ENCODE measurements at regions not wholly inside any gene's neighbourhood (a gene's known extent, or its start where the extent isn't known, plus 50 kb on each side); places are given as distances from the start of the nearest gene placed in this dataset.

- WGBS (ENCODE audit: insufficient coverage), result 91% methylated on average over 10 of the region's 11 CpGs
- Histone ChIP-seq H3K79me2 (ENCODE audit: control insufficient read depth, insufficient read depth, low read length) (no peaks in the 10 kb centered on the region), H3K36me3 (replicated peaks in 1 of 2; ENCODE audit: control extremely low read depth in 1 of 2, control insufficient read depth in 1 of 2, extremely low read depth in 1 of 2, insufficient read depth in 2 of 2, low read length in 1 of 2) (no peaks in the 10 kb centered on the region), H4K20me1 (ENCODE audit: control insufficient read depth, insufficient read depth, low read length, poor library complexity, severe bottlenecking) (no peaks in the 10 kb centered on the region), H3K27ac (ENCODE audit: low read length in 2 of 2) (no peak overlapping the region), H3K4me2 (replicated peaks; ENCODE audit: low read depth, low read length, poor library complexity, severe bottlenecking) (no peak overlapping the region), H3K4me1 (ENCODE audit: control insufficient read depth in 2 of 2, insufficient read depth in 2 of 2, low read length in 2 of 2) (no peaks in the 10 kb centered on the region), H3K27me3 (replicated peaks in 1 of 4; ENCODE audit: control extremely low read depth in 1 of 4, control insufficient read depth in 3 of 4, insufficient read depth in 4 of 4, low read length in 3 of 4) (no peaks in the 10 kb centered on the region), H3K4me3 (ENCODE audit: control extremely low read depth in 1 of 5, extremely low read depth in 1 of 5, insufficient read depth in 1 of 5, low read depth in 2 of 5, low read length in 4 of 5) (no peak overlapping the region), H3K9me3 (ENCODE audit: control extremely low read depth in 1 of 3, control insufficient read depth in 2 of 3, insufficient read depth in 1 of 3, low read length in 2 of 3) (peaks cover 0 to 15% (median 0%) of the 10 kb centered on the region in 3 donors), H3K9ac (ENCODE audit: low read length) (no peak overlapping the region), H2AFZ (ENCODE audit: insufficient read depth, low read depth, low read length, poor library complexity, severe bottlenecking) (no peak overlapping the region)
- Mint-ChIP-seq H3K27ac (no peak overlapping the region), H3K27me3 (no peaks in the 10 kb centered on the region), H3K4me1 (no peaks in the 10 kb centered on the region), H3K4me3 (no peak overlapping the region), H3K9me3 (ENCODE audit: insufficient read depth) (no peaks in the 10 kb centered on the region)
- TF ChIP-seq, protein P1, sequence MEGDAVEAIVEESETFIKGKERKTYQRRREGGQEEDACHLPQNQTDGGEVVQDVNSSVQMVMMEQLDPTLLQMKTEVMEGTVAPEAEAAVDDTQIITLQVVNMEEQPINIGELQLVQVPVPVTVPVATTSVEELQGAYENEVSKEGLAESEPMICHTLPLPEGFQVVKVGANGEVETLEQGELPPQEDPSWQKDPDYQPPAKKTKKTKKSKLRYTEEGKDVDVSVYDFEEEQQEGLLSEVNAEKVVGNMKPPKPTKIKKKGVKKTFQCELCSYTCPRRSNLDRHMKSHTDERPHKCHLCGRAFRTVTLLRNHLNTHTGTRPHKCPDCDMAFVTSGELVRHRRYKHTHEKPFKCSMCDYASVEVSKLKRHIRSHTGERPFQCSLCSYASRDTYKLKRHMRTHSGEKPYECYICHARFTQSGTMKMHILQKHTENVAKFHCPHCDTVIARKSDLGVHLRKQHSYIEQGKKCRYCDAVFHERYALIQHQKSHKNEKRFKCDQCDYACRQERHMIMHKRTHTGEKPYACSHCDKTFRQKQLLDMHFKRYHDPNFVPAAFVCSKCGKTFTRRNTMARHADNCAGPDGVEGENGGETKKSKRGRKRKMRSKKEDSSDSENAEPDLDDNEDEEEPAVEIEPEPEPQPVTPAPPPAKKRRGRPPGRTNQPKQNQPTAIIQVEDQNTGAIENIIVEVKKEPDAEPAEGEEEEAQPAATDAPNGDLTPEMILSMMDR (IDR thresholded peaks at IDR 0.05), result no peak
- TF ChIP-seq EZH2 (IDR thresholded peaks at IDR 0.05; ENCODE audit: borderline replicate concordance, insufficient read depth, low read depth, low read length, poor library complexity, severe bottlenecking), result no peak
- intact Hi-C loops (cut with micrococcal nuclease), result no loop called here
- ChIA-PET POLR2A (no interaction called here), CTCF (no interaction called here)
- DNase-seq (no peak), ATAC-seq (ENCODE audit: low read depth) (no peak)
Observed at GRCh38 chr5:166379517-166379916, 1911.9 kb upstream of the WWC1 start.

- POLR2A ChIA-PET, result no interaction called here
- no peaks in the 10 kb centered on the region for H3K4me1 Mint-ChIP-seq
Observed at GRCh38 chr5:166382031-166382430, 1909.4 kb upstream of the WWC1 start.

More at GRCh38 chr5:166382031-166382430, 1909.4 kb upstream of the WWC1 start:
- Histone ChIP-seq H4K20me1 (ENCODE audit: control insufficient read depth, insufficient read depth, low read length, poor library complexity, severe bottlenecking) (no peaks in the 10 kb centered on the region), H3K4me1 (ENCODE audit: control insufficient read depth in 2 of 2, insufficient read depth in 2 of 2, low read length in 2 of 2) (no peaks in the 10 kb centered on the region), H2AFZ (ENCODE audit: insufficient read depth, low read depth, low read length, poor library complexity, severe bottlenecking) (no peak overlapping the region), H3K36me3 (replicated peaks in 1 of 2; ENCODE audit: control extremely low read depth in 1 of 2, control insufficient read depth in 1 of 2, extremely low read depth in 1 of 2, insufficient read depth in 2 of 2, low read length in 1 of 2) (no peaks in the 10 kb centered on the region), H3K4me2 (replicated peaks; ENCODE audit: low read depth, low read length, poor library complexity, severe bottlenecking) (no peak overlapping the region), H3K4me3 (ENCODE audit: control extremely low read depth in 1 of 5, extremely low read depth in 1 of 5, insufficient read depth in 1 of 5, low read depth in 2 of 5, low read length in 4 of 5) (no peak overlapping the region), H3K9ac (ENCODE audit: low read length) (no peak overlapping the region), H3K27ac (ENCODE audit: low read length in 2 of 2) (no peak overlapping the region), H3K27me3 (replicated peaks in 1 of 4; ENCODE audit: control extremely low read depth in 1 of 4, control insufficient read depth in 3 of 4, insufficient read depth in 4 of 4, low read length in 3 of 4) (no peaks in the 10 kb centered on the region), H3K79me2 (ENCODE audit: control insufficient read depth, insufficient read depth, low read length) (no peaks in the 10 kb centered on the region), H3K9me3 (ENCODE audit: control extremely low read depth in 1 of 3, control insufficient read depth in 2 of 3, insufficient read depth in 1 of 3, low read length in 2 of 3) (peaks cover 0 to 15% (median 0%) of the 10 kb centered on the region in 3 donors)
- Mint-ChIP-seq H3K27me3 (no peaks in the 10 kb centered on the region), H3K4me3 (no peak overlapping the region), H3K27ac (no peak overlapping the region), H3K9me3 (ENCODE audit: insufficient read depth) (peaks cover 2% of the 10 kb centered on the region)
- intact Hi-C loops (cut with micrococcal nuclease), result no loop called here
- WGBS (ENCODE audit: insufficient coverage), result 76% methylated on average over 3 of the region's 4 CpGs
- TF ChIP-seq EZH2 (IDR thresholded peaks at IDR 0.05; ENCODE audit: borderline replicate concordance, insufficient read depth, low read depth, low read length, poor library complexity, severe bottlenecking), result no peak
- TF ChIP-seq, protein P1 (IDR thresholded peaks at IDR 0.05), result no peak
- DNase-seq, result no peak
- CTCF ChIA-PET, result no interaction called here
- ATAC-seq (ENCODE audit: low read depth), result no peak
